ENCODE measurements at regions not wholly inside any gene's neighbourhood (a gene's known extent, or its start where the extent isn't known, plus 50 kb on each side); places are given as distances from the start of the nearest gene placed in this dataset.

DNA sequence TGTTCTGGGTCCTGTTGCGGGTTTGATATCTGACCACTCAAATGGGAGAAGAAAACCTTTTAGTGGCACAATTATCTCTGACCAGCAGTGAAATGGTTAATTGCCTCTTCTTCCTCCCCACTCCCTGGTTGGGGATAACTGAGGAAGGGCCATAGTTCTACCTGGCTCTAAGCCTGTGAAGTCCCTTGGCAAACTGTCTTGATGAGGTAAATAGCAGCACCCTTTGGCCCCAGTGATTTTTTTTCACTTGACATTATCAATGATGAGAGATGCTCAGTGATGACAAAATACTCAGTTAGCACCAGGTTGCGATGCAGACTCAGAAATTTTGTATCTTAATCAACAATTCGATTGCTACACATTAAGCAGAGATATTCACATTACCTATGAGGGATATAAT, 515.7 kb downstream of the PSAT1 start:
- TF ChIP-seq, protein P1, sequence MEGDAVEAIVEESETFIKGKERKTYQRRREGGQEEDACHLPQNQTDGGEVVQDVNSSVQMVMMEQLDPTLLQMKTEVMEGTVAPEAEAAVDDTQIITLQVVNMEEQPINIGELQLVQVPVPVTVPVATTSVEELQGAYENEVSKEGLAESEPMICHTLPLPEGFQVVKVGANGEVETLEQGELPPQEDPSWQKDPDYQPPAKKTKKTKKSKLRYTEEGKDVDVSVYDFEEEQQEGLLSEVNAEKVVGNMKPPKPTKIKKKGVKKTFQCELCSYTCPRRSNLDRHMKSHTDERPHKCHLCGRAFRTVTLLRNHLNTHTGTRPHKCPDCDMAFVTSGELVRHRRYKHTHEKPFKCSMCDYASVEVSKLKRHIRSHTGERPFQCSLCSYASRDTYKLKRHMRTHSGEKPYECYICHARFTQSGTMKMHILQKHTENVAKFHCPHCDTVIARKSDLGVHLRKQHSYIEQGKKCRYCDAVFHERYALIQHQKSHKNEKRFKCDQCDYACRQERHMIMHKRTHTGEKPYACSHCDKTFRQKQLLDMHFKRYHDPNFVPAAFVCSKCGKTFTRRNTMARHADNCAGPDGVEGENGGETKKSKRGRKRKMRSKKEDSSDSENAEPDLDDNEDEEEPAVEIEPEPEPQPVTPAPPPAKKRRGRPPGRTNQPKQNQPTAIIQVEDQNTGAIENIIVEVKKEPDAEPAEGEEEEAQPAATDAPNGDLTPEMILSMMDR (IDR thresholded peaks at IDR 0.05; ENCODE audit: low read length), result no peak
- no peak for TF ChIP-seq EZH2 (optimal IDR thresholded peaks at IDR 0.05; ENCODE audit: low read depth, low read length)
- no peak for TF ChIP-seq EZH2phosphoT487 (IDR thresholded peaks at IDR 0.05; ENCODE audit: low read length)
